Dedifferentiated amniotic fluid mesenchymal stem cell (primary cell): ENCODE measurements at regions not wholly inside any gene's neighbourhood (a gene's known extent, or its start where the extent isn't known, plus 50 kb on each side); places are given as distances from the start of the nearest gene placed in this dataset.

Source experiments
- DNase-seq: peaks from one replicate; pipeline ENCODE4 v3.0.0-alpha.2; 2016; ENCODE audit errors: extremely low spot score

- DNase-seq = no peak
These were observed 131.0 kb upstream of the TRIB2 start for GRCh38 chr2:12585784-12586183.

- DNase-seq = no peak
These were observed 129.5 kb upstream of the TRIB2 start for GRCh38 chr2:12587228-12587627.

- peak; percentile 88 for DNase-seq
These were observed 128.8 kb upstream of the TRIB2 start for GRCh38 chr2:12587729-12588522.

GRCh38 chr2:12588986-12589385, 127.8 kb upstream of the TRIB2 start:
- DNase-seq = no peak

GRCh38 chr2:12589802-12590320, 126.9 kb upstream of the TRIB2 start:
- no peak for DNase-seq

GRCh38 chr2:12592296-12592695, 124.4 kb upstream of the TRIB2 start:
- DNase-seq = no peak

GRCh38 chr2:12594590-12594989, 122.1 kb upstream of the TRIB2 start:
- DNase-seq = no peak

GRCh38 chr2:12596771-12597170, 120.0 kb upstream of the TRIB2 start:
- no peak for DNase-seq

- DNase-seq = no peak
These were observed 119.1 kb upstream of the TRIB2 start for GRCh38 chr2:12597610-12598009.

GRCh38 chr2:12602661-12603060, 114.1 kb upstream of the TRIB2 start:
- no peak for DNase-seq

- no peak for DNase-seq
These were observed 112.9 kb upstream of the TRIB2 start for GRCh38 chr2:12603781-12604295.

GRCh38 chr2:12604341-12604740, 112.4 kb upstream of the TRIB2 start:
- DNase-seq = no peak

GRCh38 chr2:12605366-12605765, 111.4 kb upstream of the TRIB2 start:
- no peak for DNase-seq

- no peak for DNase-seq
These were observed 110.8 kb upstream of the TRIB2 start for GRCh38 chr2:12605936-12606335.

GRCh38 chr2:12606472-12607000, 110.2 kb upstream of the TRIB2 start:
- DNase-seq = peak; percentile 17

- no peak for DNase-seq
These were observed 108.8 kb upstream of the TRIB2 start for GRCh38 chr2:12607971-12608370.

GRCh38 chr2:12610314-12610713, 106.4 kb upstream of the TRIB2 start:
- DNase-seq = no peak

- no peak for DNase-seq
These were observed 104.6 kb upstream of the TRIB2 start for GRCh38 chr2:12612168-12612567.

- DNase-seq = no peak
These were observed 104.1 kb upstream of the TRIB2 start for GRCh38 chr2:12612671-12613070.

- no peak for DNase-seq
These were observed 103.5 kb upstream of the TRIB2 start for GRCh38 chr2:12613137-12613835.

- no peak for DNase-seq
These were observed 101.2 kb upstream of the TRIB2 start for GRCh38 chr2:12615509-12615908.

GRCh38 chr2:12616456-12617156, 100.1 kb upstream of the TRIB2 start:
- DNase-seq = no peak
